Activated CD4-positive, CD25-positive, alpha-beta regulatory T cell (primary cell): ENCODE measurements at regions not wholly inside any gene's neighbourhood (a gene's known extent, or its start where the extent isn't known, plus 50 kb on each side); places are given as distances from the start of the nearest gene placed in this dataset.
"Not testable (repeated sequence)": the region's sequence is repeated elsewhere in the genome, so short reads cannot be mapped to it uniquely, and the experiment has no call there.

Experiments used
- DNase-seq, 4 experiments: peaks; one replicate each; lab custom pipeline; 2025; lab: John Stamatoyannopoulos, UW

GRCh38 chr17:34089042-34089441, 166.0 kb upstream of the CCL2 start:
- DNase-seq = not testable (repeated sequence)

- DNase-seq = no peak
Measured at GRCh38 chr17:34090593-34090992, 164.5 kb upstream of the CCL2 start.

GRCh38 chr17:34091975-34092374, 163.1 kb upstream of the CCL2 start:
- DNase-seq = no peak

GRCh38 chr17:34095106-34095505, 160.0 kb upstream of the CCL2 start:
- DNase-seq = no peak

GRCh38 chr17:34098699-34099098, 156.4 kb upstream of the CCL2 start:
- DNase-seq = no peak

- DNase-seq = no peak
Measured at GRCh38 chr17:34099859-34100515, 155.1 kb upstream of the CCL2 start.

- no peak for DNase-seq
Measured at GRCh38 chr17:34107019-34107418, 148.1 kb upstream of the CCL2 start.

- no peak for DNase-seq
Measured at GRCh38 chr17:34110315-34110714, 144.8 kb upstream of the CCL2 start.

- no peak for DNase-seq
Measured at GRCh38 chr17:34113089-34113488, 142.0 kb upstream of the CCL2 start.

- no peak for DNase-seq
Measured at GRCh38 chr17:34114174-34114573, 140.9 kb upstream of the CCL2 start.

GRCh38 chr17:34116306-34116705, 138.8 kb upstream of the CCL2 start:
- DNase-seq = no peak

- no peak for DNase-seq
Measured at GRCh38 chr17:34117332-34117731, 137.8 kb upstream of the CCL2 start.

GRCh38 chr17:34117811-34118210, 137.3 kb upstream of the CCL2 start:
- DNase-seq = no peak

- DNase-seq = no peak
Measured at GRCh38 chr17:34118564-34118963, 136.5 kb upstream of the CCL2 start.

- no peak for DNase-seq
Measured at GRCh38 chr17:34121311-34121710, 133.8 kb upstream of the CCL2 start.

- DNase-seq = no peak
Measured at GRCh38 chr17:34122515-34122914, 132.6 kb upstream of the CCL2 start.

GRCh38 chr17:34125010-34125409, 130.1 kb upstream of the CCL2 start:
- DNase-seq = no peak

- no peak for DNase-seq
Measured at GRCh38 chr17:34125921-34126320, 129.2 kb upstream of the CCL2 start.

- no peak for DNase-seq
Measured at GRCh38 chr17:34126496-34126895, 128.6 kb upstream of the CCL2 start.

- DNase-seq = no peak
Measured at GRCh38 chr17:34126965-34127364, 128.1 kb upstream of the CCL2 start.

GRCh38 chr17:34130544-34130943, 124.5 kb upstream of the CCL2 start:
- no peak for DNase-seq

- no peak for DNase-seq
Measured at GRCh38 chr17:34131386-34131785, 123.7 kb upstream of the CCL2 start.

GRCh38 chr17:34133350-34133749, 121.7 kb upstream of the CCL2 start:
- DNase-seq = no peak

- DNase-seq = no peak
Measured at GRCh38 chr17:34135841-34136240, 119.2 kb upstream of the CCL2 start.

- no peak for DNase-seq
Measured at GRCh38 chr17:34140006-34140405, 115.1 kb upstream of the CCL2 start.
